Prostate gland (tissue), 2 donors: ENCODE measurements at regions not wholly inside any gene's neighbourhood (a gene's known extent, or its start where the extent isn't known, plus 50 kb on each side); places are given as distances from the start of the nearest gene placed in this dataset.

Experiments
- DNase-seq: peaks from one replicate; pipeline ENCODE4 v3.0.0-alpha.2; 2019; ENCODE audit warnings: low spot score
- H3K27ac ChIP-seq, 2 donors: fragments of 200-600 bp; sonication (generic); 2 replicates each; pipeline ENCODE4 v1.5.1; 2017 to 2019
- H3K27me3 ChIP-seq: fragments of 200-600 bp; sonication (generic); replicated peaks from 2 replicates; pipeline ENCODE4 v1.5.1; 2019; ENCODE audit not compliant: insufficient read depth
- H3K36me3 ChIP-seq, 2 donors: fragments of 200-600 bp; sonication (generic); 1 replicate in 1 of 2; 2 replicates in 1 of 2; pipeline versions ENCODE4 v1.5.1 to v1.8.1; 2017 to 2019
- H3K4me1 ChIP-seq: fragments of 200-600 bp; sonication (generic); replicated peaks from 2 replicates; pipeline ENCODE4 v1.5.1; 2019
- H3K4me3 ChIP-seq, 2 donors: fragments of 200-600 bp; sonication (generic); 2 replicates each; pipeline ENCODE4 v1.5.1; 2017 to 2019
- H3K9me3 ChIP-seq: fragments of 200-600 bp; sonication (generic); 2 replicates; pipeline ENCODE4 v1.5.1; 2017
- CTCF ChIP-seq, 4 experiments: fragments of 200-600 bp in 2 of 4; fragments of 450-650 bp in 2 of 4; sonication (generic) in 2 of 4; IDR thresholded peaks; 1 replicate in 3 of 4; 2 replicates in 1 of 4; pipeline ENCODE4 v1.5.1; 2016 to 2019; ENCODE audit warnings: antibody characterized with exemption in 4 of 4, mild to moderate bottlenecking in 2 of 4, moderate library complexity in 2 of 4
- POLR2A ChIP-seq: fragments of 450-650 bp; IDR thresholded peaks from one replicate; pipeline ENCODE4 v1.6.1; 2016; ENCODE audit warnings: antibody characterized with exemption, mild to moderate bottlenecking
- POLR2AphosphoS5 ChIP-seq: sonication (generic); formaldehyde crosslinking; IDR thresholded peaks from one replicate; pipeline ENCODE4 v1.6.1; 2017; ENCODE audit warnings: antibody characterized with exemption
- WGBS: methylation state at CpG from one replicate; pipeline ENCODE4 v1.1.5; 2018; 5-methylcytosine and 5-hydroxymethylcytosine counted together
- intact Hi-C: fragments of 100-400 bp; cut with DNase I; formaldehyde crosslinking; loops from one replicate; pipeline ENCODE4 v1.14.2; 2022
- small RNA-seq, 2 donors: library from RNA; depleted of rRNA; stranded (forward); fragments of <200 nt; gene quantifications; one replicate each; pipeline ENCODE3, GENCODE V24; 2016

- Histone ChIP-seq H3K4me1 (no peaks in the 10 kb centered on the region), H3K27me3 (no peaks in the 10 kb centered on the region), H3K27ac (no peak overlapping the region), H3K4me3 (no peak overlapping the region), H3K9me3 (no peaks in the 10 kb centered on the region), H3K36me3 (no peaks in the 10 kb centered on the region)
- intact Hi-C loops = no loop called here
- DNase-seq = peak; percentile 58
- TF ChIP-seq POLR2AphosphoS5 = peak; percentile 67
- no peak for TF ChIP-seq CTCF (IDR thresholded peaks at IDR 0.05)
- 21% methylated on average over 1 of the region's 1 CpG for WGBS
Measured at GRCh38 chr4:105092356-105092755, 54.3 kb upstream of the TET2 start.

- WGBS = 9% methylated on average over 1 of the region's 1 CpG
Measured at GRCh38 chr4:105092768-105093167, 53.9 kb upstream of the TET2 start.

GRCh38 chr4:105093975-105094374 lies 52.7 kb upstream of the TET2 start:
- Histone ChIP-seq H3K36me3 (no peaks in the 10 kb centered on the region), H3K4me1 (no peaks in the 10 kb centered on the region), H3K27ac (no peak overlapping the region), H3K27me3 (no peaks in the 10 kb centered on the region), H3K9me3 (no peaks in the 10 kb centered on the region), H3K4me3 (no peak overlapping the region)
- intact Hi-C loops = no loop called here
- 72% methylated on average over 2 of the region's 2 CpGs for WGBS
- TF ChIP-seq POLR2A (no peak), POLR2AphosphoS5 (no peak), CTCF (IDR thresholded peaks at IDR 0.05) (no peak)
- no peak for DNase-seq

More at GRCh38 chr4:105092768-105093167, 53.9 kb upstream of the TET2 start:
- H3K4me3 ChIP-seq = no peak overlapping the region
- no peaks in the 10 kb centered on the region for H3K36me3 ChIP-seq
- no peaks in the 10 kb centered on the region for H3K9me3 ChIP-seq
- H3K27me3 ChIP-seq = no peaks in the 10 kb centered on the region
- H3K4me1 ChIP-seq = no peaks in the 10 kb centered on the region
- DNase-seq = no peak
- intact Hi-C loops = no loop called here
- TF ChIP-seq POLR2AphosphoS5 (no peak), POLR2A (no peak), CTCF (IDR thresholded peaks at IDR 0.05) (no peak)
- H3K27ac ChIP-seq = no peak overlapping the region

Small RNA genes in the stretch of these regions (small RNA-seq; reads per million reads assigned to genes)
- gene AC096577.2 (0 reads per million in 2 donors), gene RNU6-351P (0 reads per million in 2 donors)
